Retina (tissue), 1 donor: ENCODE measurements at regions not wholly inside any gene's neighbourhood (a gene's known extent, or its start where the extent isn't known, plus 50 kb on each side); places are given as distances from the start of the nearest gene placed in this dataset.
"Not testable (repeated sequence)": the region's sequence is repeated elsewhere in the genome, so short reads cannot be mapped to it uniquely, and the experiment has no call there.

Source experiments
- DNase-seq: peaks from one replicate; pipeline ENCODE4 v3.0.0-alpha.2; 2016

DNA sequence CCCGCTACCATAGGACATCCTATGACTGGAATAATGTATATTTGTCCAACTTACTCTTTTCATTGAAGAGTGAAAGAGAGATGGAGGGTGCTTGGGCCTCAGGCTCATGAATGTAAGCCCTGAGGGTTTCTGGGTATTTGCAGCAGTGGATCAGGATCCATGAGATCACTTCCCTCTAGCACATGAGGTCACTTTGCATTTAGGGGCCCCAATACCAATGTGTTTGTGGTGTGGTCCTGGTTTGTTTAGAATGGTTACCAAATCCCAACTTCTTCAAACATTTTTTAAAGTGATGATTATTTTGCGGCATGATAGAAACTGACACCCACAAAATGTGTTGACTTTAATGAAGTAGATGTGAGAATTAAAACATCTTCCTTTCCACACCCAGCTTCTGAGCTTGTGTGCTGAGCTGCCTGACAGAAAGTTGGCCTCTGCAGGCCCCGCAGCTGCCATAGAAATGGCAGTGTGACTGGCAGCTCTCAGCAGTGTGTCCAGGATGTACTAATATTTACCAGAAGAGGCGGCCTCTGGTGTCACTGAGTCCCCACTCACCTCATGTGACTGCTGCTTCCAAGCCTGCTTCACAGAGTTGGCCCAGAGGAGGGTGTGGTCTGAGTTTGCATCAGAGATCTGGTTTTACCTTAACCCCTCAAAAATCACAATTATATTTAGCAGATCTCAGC, 447.6 kb upstream of the NPVF start:
- DNase-seq, result no peak

DNA sequence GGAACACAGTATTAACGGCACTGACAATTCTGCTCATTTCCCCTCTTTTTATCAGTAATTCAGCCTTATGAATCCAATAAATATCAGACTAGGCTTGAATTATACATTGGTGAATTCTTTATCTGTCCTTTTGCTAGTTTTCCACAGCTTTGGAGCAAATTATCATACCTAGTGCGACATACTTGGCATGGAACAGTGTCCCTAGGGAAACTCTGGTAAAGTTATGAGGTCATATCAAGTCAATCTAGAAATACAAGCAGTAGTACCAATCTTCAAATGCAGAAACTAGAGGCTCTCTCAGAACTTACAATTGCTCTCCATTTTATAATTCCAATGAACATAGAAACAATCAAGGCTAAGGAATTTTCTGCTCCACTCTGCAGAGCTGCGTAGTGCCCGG, 449.3 kb upstream of the NPVF start:
- no peak for DNase-seq

DNA sequence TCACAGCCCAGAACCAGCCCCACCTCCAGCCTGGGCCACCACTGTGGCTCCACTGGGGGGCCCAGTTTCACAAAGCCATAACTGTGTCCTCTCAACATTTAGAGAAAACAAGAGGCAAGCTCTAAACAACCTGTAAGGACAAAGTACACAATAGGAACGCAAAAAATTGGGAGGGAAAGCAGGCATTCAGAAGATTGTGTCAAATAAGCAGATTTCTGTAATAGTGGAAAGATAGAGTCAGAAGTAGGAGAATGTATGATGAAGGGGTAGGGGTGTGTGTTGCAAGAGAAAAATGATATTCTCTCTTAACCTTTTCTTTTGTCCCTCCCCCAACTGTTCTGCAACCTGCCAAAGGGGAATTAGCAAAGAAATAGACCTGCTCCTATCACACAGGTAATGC, 449.9 kb upstream of the NPVF start:
- no peak for DNase-seq

DNA sequence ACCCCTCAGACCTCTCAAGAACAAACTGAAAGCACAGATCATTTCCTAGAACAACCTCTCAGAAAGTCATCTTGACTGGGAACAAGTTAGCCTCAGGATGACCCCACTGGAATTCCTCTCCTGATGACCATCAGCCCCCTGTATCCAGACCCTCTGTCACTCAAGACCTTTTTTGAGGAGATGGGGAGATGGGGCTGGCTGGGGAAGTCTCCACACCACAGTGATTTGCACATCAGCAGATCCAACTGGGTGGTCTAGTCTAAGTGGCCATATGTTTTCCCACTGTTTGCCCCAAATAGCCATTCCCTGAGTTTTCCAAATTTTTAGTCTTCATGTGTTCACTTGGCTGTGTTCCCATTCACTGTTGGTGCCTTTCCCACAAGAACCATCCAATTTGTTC, 452.4 kb upstream of the NPVF start:
- DNase-seq, result no peak

DNA sequence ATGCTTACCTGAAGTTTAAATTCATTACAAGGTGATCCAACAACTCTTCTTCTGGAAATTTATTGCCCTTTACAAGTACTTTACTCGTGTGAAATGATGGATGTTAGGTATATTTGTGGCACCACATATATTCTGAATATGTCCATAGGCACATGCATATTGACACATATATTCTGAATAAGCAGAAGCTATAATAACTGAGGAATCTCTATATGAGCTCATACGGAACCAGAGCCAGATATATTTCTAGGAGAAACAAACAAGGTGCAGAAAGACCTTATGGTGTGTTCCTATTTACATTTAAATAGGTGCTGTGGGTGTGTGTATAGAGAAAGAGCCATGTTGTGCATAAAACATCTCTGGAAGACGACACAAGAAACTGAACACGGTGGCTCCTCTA, 456.1 kb upstream of the NPVF start:
- no peak for DNase-seq

DNA sequence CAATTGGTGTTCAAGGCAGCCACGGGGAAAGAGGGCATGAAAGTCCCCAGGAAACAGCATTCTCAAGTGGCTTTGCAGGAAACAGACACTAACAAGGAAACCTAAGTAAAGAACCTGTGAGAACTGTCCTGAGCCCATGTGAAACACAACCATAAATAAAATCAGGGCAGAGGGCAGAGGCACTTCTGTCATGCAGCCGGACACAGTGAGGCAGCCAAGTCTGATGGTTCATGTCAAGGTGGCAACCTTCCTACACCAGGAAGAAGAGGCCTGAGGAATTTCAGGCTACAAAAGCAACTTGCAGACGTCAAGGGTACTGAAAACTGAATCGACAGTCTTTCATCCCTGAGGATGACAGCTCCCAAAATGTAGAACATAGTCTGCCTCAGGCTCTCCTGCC, 458.2 kb upstream of the NPVF start:
- DNase-seq, result no peak

DNA sequence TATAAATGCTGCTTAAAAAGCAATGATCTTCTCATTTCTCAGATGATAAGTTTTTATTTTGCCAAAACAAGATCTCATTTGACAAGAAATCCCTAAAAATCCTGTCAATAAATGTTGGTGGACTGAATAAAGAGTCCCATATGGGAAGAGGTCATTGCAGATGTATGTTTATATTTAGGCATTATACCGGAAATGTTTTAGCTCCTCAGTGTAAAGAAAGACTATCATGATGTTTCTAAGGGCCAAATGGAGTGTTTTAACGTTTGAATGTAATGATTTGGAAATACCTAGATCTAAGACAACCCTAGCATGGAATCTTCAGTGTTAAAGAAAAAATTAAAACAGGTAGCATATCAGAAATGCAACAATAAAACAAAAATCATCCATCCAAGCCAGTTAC, 457.8 kb upstream of the NFE2L3 start:
- no peak for DNase-seq

DNA sequence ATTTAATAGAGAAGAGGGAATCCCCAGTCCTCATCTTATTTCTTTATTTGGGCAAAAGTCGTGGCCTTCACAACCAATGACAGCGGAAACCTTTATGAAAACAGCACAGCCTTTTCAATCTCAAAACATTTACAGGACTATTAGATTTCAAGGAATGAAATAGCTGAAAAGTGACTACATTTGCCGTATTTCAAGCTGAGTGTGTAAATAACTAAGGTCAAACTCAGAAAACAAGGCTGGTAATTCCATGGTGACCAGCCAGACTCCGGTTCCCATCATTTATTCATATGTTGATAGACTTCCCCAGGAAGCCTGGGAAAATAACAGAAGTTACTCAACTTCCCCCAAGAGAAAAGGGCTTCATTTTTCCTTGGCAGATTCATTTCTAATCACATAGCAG, 457.3 kb upstream of the NFE2L3 start:
- no peak for DNase-seq

DNA sequence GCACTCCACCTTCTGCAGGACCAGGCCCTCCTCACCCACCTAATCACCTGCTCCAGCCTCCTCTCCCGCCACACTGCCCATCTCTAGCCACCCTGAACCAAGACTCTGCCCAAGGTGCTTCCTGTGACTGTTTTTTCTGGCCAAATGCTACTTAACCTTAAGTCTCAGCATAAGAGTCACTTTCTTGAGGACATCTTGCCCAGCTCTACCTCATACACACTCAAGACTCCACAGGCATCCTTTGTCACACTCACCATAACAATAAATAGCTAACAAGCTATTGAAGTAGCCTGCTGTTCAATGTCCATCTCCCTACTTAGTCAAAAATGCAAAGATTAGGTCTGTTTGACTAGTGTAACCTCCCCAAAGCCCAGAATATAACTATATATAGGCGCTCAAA, 455.4 kb upstream of the NFE2L3 start:
- no peak for DNase-seq

DNA sequence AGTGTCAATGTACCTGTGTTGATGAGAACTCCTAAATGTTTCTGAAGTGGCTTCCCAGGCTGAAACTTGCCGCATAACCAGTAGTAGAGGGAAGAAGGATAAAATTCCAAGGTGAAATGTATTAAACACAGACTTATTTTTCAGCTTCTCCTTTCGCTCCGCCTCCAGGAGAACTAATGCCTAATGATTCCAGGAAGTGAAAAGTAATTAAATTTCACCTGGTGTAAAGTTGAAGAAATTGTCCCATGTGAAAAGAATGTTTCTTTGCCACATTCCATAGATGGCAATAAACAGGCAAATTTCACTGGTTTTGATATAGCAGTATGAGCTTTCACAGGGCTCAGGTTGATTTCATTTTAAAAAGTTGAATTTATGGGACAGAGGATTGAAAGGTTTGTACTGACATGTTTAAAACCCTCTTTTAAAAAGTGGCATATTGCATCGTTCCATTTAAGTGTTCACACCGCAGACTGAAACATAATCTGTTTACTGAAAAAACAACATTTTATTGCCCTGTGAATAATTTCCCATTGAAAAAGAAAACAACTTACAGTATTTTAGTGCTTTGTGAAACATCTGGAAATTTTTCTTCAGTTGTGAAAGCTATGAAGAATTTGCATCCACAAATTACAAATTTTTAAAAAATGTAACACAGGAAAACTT, 453.4 kb upstream of the NFE2L3 start:
- no peak for DNase-seq

DNA sequence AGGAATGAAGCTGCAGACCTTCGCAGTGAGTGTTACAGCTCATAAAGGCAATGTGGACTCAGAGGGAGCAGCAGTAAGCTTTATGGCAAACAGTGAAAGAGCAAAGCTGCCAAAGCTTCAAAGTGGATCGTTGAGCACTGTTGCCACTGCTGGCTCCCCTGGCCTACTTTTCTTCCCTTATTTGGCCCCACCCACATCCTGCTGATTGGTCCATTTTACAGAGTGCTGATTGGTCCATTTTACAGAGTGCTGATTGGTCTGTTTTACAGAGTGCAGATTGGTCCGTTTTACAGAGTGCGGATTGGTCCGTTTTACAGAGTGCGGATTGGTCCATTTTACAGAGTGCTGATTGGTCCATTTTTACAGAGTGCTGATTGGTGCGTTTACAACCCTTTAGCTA, 451.9 kb upstream of the NFE2L3 start:
- not testable (repeated sequence) for DNase-seq

DNA sequence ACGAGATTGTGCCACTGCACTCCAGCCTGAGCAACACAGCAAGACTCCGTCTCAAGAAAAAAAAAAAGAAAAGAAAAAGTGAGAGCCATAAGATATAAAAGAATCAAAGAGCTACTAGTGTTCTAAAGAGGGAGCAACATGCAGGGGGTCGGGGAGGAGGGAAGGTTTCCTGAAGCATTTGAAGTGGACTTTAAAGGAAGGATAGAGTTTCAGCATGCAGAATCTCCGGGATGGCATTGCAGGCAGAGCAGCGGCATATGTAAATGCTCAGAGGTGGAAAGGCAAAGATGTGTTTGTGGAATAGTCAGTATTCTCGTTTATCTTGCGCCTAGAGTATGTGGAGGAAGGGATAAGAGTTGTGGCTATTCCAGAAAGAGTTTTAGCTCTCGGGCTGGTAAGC, 447.6 kb upstream of the NFE2L3 start:
- no peak for DNase-seq

DNA sequence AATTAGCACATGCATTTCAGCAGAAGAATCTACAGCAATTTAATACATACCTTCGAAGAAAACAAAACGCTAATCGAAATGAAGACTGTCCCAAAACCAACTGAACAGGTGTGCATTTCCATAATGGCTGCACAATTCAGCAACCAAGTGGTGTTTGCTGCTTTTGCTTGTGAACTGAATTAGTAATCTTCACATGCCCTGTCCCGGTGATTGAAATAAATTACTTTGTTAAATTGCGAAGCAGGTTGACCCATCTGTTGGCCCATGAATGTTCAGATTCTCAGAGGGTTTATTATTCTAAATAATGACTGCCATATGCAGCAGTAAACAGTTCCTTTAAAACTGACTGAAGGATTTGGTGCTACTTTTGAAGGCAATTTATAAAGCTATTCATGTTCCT, 445.2 kb upstream of the NFE2L3 start:
- DNase-seq, result no peak

DNA sequence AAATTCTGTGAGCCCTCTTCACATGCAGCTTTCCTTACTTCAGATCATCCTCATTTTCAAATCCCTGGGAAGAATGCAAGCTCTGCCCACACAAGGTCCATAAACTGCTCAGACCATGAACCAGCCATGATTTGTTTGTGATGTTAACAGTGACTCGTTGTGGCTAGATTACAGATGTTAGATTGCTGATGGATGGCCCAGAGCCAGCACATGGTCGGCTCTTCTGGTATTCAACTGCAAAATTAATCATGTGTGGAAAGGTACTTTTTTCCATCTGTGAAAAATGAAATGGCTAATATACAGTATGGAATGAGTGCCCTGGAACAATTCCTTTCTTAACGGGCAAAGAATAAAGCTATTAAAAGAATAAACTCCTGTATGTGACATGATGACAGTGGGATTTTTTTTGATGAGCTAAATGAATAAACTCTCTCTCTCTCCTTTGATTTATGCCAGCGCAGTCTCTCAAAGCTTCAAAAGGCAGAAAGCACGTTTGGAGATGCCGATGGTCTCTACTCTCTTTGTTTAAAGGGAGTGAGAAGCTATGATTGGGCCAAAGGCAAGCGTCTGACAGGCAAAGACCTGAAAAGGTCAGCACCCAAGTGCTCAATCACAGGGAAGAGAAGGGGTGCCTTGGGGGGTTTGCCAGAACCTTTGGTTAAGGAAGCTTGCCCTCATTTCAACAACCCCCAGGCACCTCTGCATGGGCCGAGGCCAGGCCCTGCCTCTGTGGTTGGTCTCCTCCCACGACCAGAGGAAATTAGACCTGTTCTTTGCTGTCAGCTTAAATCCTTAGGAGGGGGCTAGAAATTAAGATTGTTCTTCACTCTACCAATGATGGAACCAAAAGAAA, 444.0 kb upstream of the NFE2L3 start:
- DNase-seq, result no peak

DNA sequence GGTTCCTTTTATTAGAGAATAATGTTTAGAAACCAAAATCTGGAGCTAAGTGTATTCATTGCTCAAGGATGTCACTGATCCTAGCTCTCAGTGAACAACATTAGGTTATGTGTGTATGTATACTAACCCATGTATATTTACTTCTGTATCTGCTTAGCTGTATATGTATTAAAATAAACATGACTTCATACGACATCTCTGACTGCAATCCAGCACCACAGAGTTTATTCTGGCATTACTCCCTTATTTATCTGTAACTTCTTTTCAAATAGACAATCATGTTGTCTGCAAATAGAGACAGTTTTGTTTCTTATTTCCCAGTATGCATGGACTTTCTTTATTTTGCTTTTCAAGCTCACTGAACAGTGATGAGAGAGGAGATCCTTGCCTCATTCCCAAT, 441.0 kb upstream of the NFE2L3 start:
- no peak for DNase-seq

DNA sequence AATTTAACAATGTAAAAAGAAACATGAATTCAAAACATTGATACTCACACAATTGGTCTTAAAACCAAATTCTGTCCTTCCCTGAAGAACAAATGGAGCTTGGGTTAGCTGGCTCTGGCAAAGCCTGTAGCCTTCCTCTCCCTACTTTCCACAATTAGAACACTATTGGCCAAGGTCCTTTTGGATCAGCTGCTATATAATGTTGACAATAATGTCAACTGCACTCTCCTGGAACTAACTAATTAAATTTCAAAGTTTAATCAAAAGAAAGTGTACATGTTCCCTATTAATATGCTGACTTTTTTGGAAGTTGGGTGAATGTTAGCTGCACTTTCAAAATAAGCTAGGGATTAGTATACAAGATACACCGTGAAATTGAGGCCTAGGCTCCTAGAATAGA, 440.1 kb upstream of the NFE2L3 start:
- no peak for DNase-seq

DNA sequence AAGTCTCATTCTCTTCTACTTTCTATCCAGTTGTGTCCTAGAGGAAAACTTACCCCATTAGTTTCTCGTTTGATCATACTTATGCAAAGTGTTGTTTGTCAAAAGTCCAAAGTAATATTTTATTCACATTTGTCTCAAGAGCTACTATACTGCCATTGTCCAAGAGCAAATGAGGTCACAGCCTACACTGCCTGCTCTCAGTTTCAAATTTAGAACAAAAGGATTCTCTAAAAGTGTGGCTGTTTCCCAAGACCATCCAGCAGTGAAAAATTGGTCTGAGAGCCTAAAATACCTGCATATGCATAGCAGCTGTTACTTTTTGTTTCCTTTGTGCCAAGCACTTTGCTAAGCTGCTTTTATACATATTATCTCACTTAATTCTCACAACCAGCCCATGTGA, 439.5 kb upstream of the NFE2L3 start:
- no peak for DNase-seq

DNA sequence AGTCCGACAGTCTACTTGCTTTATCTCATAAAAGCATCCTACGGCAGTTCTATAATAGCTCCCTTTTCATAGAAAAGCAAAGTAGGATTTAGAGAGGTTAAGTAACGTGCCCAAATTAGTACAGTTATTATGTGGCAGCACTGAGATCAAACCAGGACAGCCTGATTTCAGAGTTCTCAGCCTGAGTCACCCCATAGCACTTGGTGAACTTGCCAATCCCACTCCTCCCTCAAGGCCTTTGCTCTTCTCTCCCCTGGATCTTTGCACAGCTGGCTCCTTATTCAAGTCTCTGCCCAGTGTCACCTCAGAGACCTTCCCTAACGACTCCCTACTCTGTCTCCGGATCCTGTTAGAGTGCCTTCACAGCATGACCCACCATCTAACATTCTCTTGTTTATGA, 438.0 kb upstream of the NFE2L3 start:
- no peak for DNase-seq

DNA sequence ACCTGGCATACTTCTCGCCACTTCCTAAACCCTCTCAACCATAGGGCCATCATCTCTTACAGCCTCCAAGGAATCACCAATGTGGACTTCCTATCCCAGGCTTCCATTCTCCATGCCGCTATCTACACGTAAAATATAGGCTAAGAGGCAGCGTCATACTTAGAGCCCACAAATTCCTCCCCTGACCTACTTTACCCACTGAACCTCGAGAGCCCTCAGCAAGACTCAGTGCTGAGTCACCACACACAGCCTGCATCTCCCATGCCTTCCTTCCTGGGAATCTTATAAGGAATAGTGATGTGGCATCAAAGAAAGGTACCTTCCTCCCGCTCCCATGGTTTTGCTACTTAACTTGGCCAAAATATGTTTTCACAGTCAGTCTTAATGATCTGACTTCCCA, 435.6 kb upstream of the NFE2L3 start:
- DNase-seq, result no peak

DNA sequence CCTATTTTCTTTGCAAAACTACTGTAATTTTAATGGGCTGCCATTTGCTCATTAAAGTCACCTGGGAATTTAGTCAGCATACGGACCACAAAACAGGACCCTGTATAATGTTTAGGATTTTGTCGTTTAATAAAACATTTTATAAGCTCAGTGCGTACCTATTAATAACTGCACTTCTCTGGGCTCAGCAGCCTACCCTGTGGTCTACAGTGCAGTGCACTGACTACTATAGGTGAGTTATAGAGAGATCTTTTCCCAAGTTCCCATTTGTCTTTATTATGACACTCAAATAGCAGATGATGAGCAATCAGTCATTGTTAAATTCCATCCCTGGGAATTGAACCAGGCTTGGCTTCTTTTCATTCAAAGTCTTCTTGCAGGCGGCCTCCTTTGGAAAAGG, 433.4 kb upstream of the NFE2L3 start:
- no peak for DNase-seq

DNA sequence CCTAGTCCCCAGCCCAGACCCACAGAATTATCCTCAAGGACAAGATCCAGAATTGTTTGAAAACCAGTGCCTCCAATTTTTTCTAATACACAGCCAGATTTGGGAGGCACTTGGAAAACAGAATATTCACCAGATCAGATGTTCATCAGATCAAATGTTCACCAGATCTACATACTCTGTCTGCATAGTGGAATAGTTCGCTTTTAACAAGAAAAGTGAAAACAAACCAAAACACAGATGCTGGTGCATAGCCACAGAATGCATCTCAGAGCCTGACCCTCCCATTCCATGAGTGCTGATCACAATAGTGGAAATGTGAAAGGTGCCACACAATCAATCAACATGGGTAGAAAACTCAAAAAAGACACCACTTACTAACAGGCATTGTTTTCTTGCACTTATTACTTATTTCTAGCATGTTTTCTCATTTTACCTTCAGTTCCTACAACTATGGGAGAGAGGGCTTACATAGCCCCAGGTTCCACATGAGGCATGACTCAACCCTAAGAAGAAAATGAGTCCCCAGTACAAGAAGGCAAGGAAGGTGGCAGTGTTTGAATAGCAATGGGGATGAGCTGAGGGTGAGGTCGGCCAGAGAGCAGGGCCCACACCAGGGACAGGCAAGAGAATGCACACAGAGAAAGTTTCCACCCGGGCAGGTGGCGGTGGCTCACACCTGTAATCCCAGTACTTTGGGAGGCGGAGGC, 432.7 kb upstream of the NFE2L3 start:
- DNase-seq, result no peak

DNA sequence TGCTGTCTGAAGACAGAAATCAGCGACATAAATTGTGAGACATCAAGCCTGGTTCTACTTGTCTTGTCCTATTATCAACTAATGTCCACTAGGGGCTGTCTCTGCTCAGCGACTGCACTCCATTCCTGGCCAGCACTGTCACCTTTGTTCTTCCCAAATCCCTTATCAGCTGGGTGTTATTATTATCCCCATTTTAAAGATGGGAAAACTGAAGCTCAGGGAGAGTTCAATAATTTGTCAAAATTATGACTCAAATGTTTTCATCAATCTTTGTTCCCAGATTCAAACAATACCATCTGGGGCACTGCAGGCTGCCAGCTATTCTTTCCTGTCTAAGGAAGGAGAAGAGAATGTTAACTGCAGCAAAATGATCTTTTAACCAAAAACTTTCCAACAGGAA, 431.6 kb upstream of the NFE2L3 start:
- no peak for DNase-seq

DNA sequence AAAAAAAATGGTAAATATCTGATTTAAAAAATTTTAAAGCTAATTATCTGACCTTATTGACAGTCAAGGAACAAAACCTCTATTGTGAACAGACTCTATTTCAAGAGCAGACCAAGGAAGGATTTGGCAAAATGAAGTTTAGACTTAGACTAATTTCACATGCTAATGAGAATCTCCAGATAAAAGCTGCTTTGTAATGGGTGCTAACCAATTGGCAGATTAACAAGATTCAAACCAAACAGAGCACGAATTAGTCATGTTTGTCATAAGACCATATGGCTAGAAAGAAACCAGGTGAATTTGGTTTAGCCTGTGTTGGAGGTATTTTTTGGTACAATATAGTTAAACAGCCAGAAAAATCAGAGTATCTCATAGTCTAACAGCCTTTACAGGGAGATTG, 429.1 kb upstream of the NFE2L3 start:
- DNase-seq, result no peak

DNA sequence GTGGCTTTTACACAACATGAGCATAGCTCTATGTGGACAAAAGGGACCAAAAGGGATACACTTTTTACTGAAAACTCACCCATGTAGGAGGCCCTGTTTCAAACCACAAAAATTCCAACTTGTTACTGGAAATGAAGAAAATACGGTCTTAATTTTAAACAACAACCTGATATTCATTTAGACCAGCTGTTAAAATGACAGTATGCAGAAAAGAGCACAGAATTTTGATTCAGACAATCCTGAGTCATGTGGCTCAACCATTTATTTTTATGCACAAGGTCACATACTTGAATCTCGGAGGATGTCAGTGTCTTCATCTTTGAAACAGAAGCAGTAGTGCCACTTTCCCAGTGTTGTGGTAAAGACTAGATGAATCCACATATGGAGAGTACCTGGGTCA, 426.5 kb upstream of the NFE2L3 start:
- no peak for DNase-seq
